Pancreas (tissue), 10 donors: ENCODE measurements at regions not wholly inside any gene's neighbourhood (a gene's known extent, or its start where the extent isn't known, plus 50 kb on each side); places are given as distances from the start of the nearest gene placed in this dataset.

Experiments
- ATAC-seq, 4 donors: fragments of 200-7000 bp; cut with Tn5 transposase; one replicate each; pipeline versions ENCODE4 v1.8.0 to v1.9.1; 2020; ENCODE audit warnings: mild to moderate bottlenecking in 4 of 4, moderate library complexity in 4 of 4
- DNase-seq, 6 donors: peaks; one replicate each; pipeline ENCODE4 v3.0.0-alpha.2; 2020
- FAIRE-seq: peaks from 2 replicates; lab custom pipeline; 2012; peaks lifted over from hg19 to GRCh38; lab: Jason Lieb, UNC
- H3K27ac ChIP-seq, 4 donors: fragments of 200-600 bp; sonication (generic); 1 replicate in 3 of 4; 2 replicates in 1 of 4; pipeline versions ENCODE4 v1.5.0 to v1.8.0; 2020
- H3K27me3 ChIP-seq, 4 donors: fragments of 200-600 bp; one replicate each; pipeline ENCODE4 v1.8.0; 2021
- H3K36me3 ChIP-seq, 3 donors: fragments of 200-600 bp; sonication (generic) in 1 of 3; one replicate each; pipeline versions ENCODE4 v1.5.0 to v1.8.0; 2020 to 2021
- H3K4me1 ChIP-seq, 3 donors: fragments of 200-600 bp; one replicate each; pipeline ENCODE4 v1.8.0; 2021
- H3K4me3 ChIP-seq, 4 donors: fragments of 200-600 bp; sonication (generic) in 2 of 4; one replicate each; pipeline versions ENCODE4 v1.5.0 to v1.8.0; 2020 to 2021
- H3K9me3 ChIP-seq, 4 donors: fragments of 200-600 bp; one replicate each; pipeline ENCODE4 v1.8.0; 2021
- CTCF ChIP-seq, 4 donors: fragments of 200-600 bp; sonication (generic) in 3 of 4; IDR thresholded peaks; one replicate each; pipeline versions ENCODE4 v1.5.0 to v1.8.0; 2021; ENCODE audit warnings: antibody characterized with exemption in 4 of 4
- WGBS, 2 donors: extraction: QIAGEN DNeasy Blood & Tissue Kit; methylation state at CpG; one replicate each; pipeline ENCODE4 v1.1.7; 2013; 5-methylcytosine and 5-hydroxymethylcytosine counted together
- intact Hi-C, 3 donors: fragments of 100-400 bp; cut with DNase I; formaldehyde crosslinking; loops; one replicate each; pipeline versions ENCODE4 v1.11.1 to v1.14.2; 2022
- donor health status: healthy with polysubstance abuse.
- donor health status: DM: no; HTN: no; CAD: no; lungs with moderate emphysema.
- donor health status: DM: no; HTN: no; CAD: no.
- donor health status: control.
- donor health status: control.
- donor health status: Bipolar disorder and iron deficiency.
- donor health status: DM: yes; HTN: yes; CAD: no.
- donor health status: DM: no; HTN: no; CAD: no.
- donor health status: DM: no; HTN: no; CAD: no.
- donor health status: DM: yes; HTN: yes; CAD: no.

GRCh38 chr12:71041476-71041875 is 116.3 kb downstream of the TSPAN8 start:
- H3K4me1 ChIP-seq, result peaks cover 0 to 4% (median 0%) of the 10 kb centered on the region in 3 donors
- FAIRE-seq (no peak), ATAC-seq (no peak), DNase-seq (no peak)
- no peaks in the 10 kb centered on the region for H3K9me3 ChIP-seq
- intact Hi-C loops, result no loop called here
- no peak overlapping the region for H3K27ac ChIP-seq
- no peaks in the 10 kb centered on the region for H3K36me3 ChIP-seq
- TF ChIP-seq CTCF (IDR thresholded peaks at IDR 0.05), result no peak
- H3K4me3 ChIP-seq, result no peak overlapping the region
- WGBS, 2 donors, result 79 to 84% methylated on average over 2 of the region's 2 CpGs
- no peaks in the 10 kb centered on the region for H3K27me3 ChIP-seq

- DNase-seq (no peak), ATAC-seq (no peak), FAIRE-seq (no peak)
- H3K27me3 ChIP-seq, result no peaks in the 10 kb centered on the region
- TF ChIP-seq CTCF (IDR thresholded peaks at IDR 0.05), result no peak
- H3K4me3 ChIP-seq, result no peak overlapping the region
- no peak overlapping the region for H3K27ac ChIP-seq
- 63 to 69% methylated on average over 1 of the region's 1 CpG for WGBS, 2 donors
- H3K4me1 ChIP-seq, result no peaks in the 10 kb centered on the region
- intact Hi-C loops, result no loop called here
- H3K9me3 ChIP-seq, result no peaks in the 10 kb centered on the region
- no peaks in the 10 kb centered on the region for H3K36me3 ChIP-seq
Measured at GRCh38 chr12:71038960-71039359, 118.4 kb upstream of the PTPRR start.

GRCh38 chr12:71036526-71036925 is 116.0 kb upstream of the PTPRR start:
- H3K27me3 ChIP-seq, result no peaks in the 10 kb centered on the region
- ATAC-seq (no peak), FAIRE-seq (no peak), DNase-seq (no peak)
- no peak overlapping the region for H3K4me3 ChIP-seq
- no peak overlapping the region for H3K27ac ChIP-seq
- H3K4me1 ChIP-seq, result no peaks in the 10 kb centered on the region
- WGBS, 2 donors, result 43 to 86% methylated on average over 1 of the region's 1 CpG
- H3K9me3 ChIP-seq, result no peaks in the 10 kb centered on the region
- no peak for TF ChIP-seq CTCF (IDR thresholded peaks at IDR 0.05)
- intact Hi-C loops, result no loop called here
- H3K36me3 ChIP-seq, result no peaks in the 10 kb centered on the region

GRCh38 chr12:71032933-71033332 is 112.4 kb upstream of the PTPRR start:
- no peak for TF ChIP-seq CTCF (IDR thresholded peaks at IDR 0.05)
- whole genome bisulfite sequencing, 2 donors, result 67 to 76% methylated on average over 4 of the region's 4 CpGs
- Histone ChIP-seq H3K4me3 (no peak overlapping the region), H3K27ac (no peak overlapping the region), H3K27me3 (no peaks in the 10 kb centered on the region), H3K36me3 (no peaks in the 10 kb centered on the region), H3K4me1 (no peaks in the 10 kb centered on the region), H3K9me3 (no peaks in the 10 kb centered on the region)
- ATAC-seq (no peak), DNase-seq (no peak), FAIRE-seq (no peak)
- intact Hi-C loops, result no loop called here

DNA sequence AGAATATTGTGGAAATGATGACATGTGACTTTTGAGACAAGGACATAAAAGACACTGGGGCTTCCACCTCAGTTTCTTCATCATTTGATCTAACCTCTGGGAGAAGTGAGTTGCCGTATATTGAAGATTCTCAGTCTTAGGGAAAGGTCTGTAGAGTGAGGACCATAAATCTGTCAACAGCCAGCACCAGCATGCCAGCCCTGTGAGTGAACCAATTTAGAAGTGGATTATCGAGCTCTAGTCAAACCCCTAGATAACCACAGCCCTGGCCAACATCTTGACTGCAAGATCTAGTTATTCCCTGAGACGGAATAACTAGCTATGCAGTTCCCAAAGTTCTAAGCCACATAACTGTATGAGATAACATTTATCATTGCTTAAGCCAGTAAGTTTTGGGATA is 108.8 kb upstream of the PTPRR start:
- ATAC-seq (no peak), FAIRE-seq (no peak), DNase-seq (no peak)
- Histone ChIP-seq H3K36me3 (no peaks in the 10 kb centered on the region), H3K9me3 (no peaks in the 10 kb centered on the region), H3K27me3 (no peaks in the 10 kb centered on the region), H3K4me1 (no peaks in the 10 kb centered on the region), H3K4me3 (no peak overlapping the region), H3K27ac (no peak overlapping the region)
- intact Hi-C loops, result no loop called here
- WGBS, 2 donors, result 64 to 70% methylated on average over 3 of the region's 3 CpGs
- no peak for TF ChIP-seq CTCF (IDR thresholded peaks at IDR 0.05)
